B cell (primary cell): ENCODE measurements at regions not wholly inside any gene's neighbourhood (a gene's known extent, or its start where the extent isn't known, plus 50 kb on each side); places are given as distances from the start of the nearest gene placed in this dataset.

Experiments used
- ATAC-seq: fragments of 200-7000 bp; cut with Tn5 transposase; one replicate; pipeline ENCODE4 v1.10.0; 2021; ENCODE audit warnings: low read depth, mild to moderate bottlenecking, moderate number of reproducible peaks, moderate library complexity
- CTCF ChIA-PET: fragments of 350-600 bp; sonication (Branson Sonifier 250); formaldehyde crosslinking; loops from one replicate; lab custom pipeline; 2021; ENCODE audit warnings: antibody characterized with exemption, inconsistent platforms; lab: Charles Lee
- POLR2A ChIA-PET: fragments of 350-600 bp; sonication (Branson Sonifier 250); formaldehyde crosslinking; loops from one replicate; lab custom pipeline; 2021; ENCODE audit warnings: antibody characterized with exemption; lab: Charles Lee
- DNase-seq: peaks from one replicate; pipeline ENCODE4 v3.0.0; 2013
- H2AFZ ChIP-seq: 2 replicates; pipeline ENCODE4 v1.6.1; 2012; ENCODE audit warnings: mild to moderate bottlenecking, low read depth, low read length; ENCODE audit not compliant: insufficient read depth, poor library complexity, severe bottlenecking
- H3K27ac ChIP-seq, 2 donors: 1 replicate in 1 of 2; 2 replicates in 1 of 2; pipeline ENCODE4 v1.5.1; 2012 to 2013; ENCODE audit warnings: low read length in 2 of 2, mild to moderate bottlenecking in 2 of 2, moderate library complexity in 1 of 2
- H3K27me3 ChIP-seq, 4 experiments: fragments of 200-600 bp in 1 of 4; sonication (generic) in 1 of 4; replicated peaks in 1 of 4; 1 replicate in 2 of 4; 2 replicates in 2 of 4; pipeline versions ENCODE4 v1.6.1 to v1.7.0; 2013 to 2016; ENCODE audit warnings: low read length in 3 of 4, mild to moderate bottlenecking in 2 of 4, mixed read lengths in 1 of 4, moderate library complexity in 1 of 4; ENCODE audit not compliant: insufficient read depth in 4 of 4, control insufficient read depth in 3 of 4; ENCODE audit errors: control extremely low read depth in 1 of 4
- H3K36me3 ChIP-seq, 2 experiments: replicated peaks in 1 of 2; 1 replicate in 1 of 2; 2 replicates in 1 of 2; pipeline versions ENCODE4 v1.6.1 to v1.7.1; 2013; ENCODE audit warnings: low read length in 1 of 2; ENCODE audit not compliant: insufficient read depth in 2 of 2, control insufficient read depth in 1 of 2; ENCODE audit errors: control extremely low read depth in 1 of 2, extremely low read depth in 1 of 2
- H3K4me1 ChIP-seq, 2 donors: fragments of 200-600 bp in 1 of 2; sonication (generic) in 1 of 2; 1 replicate in 1 of 2; 2 replicates in 1 of 2; pipeline versions ENCODE4 v1.5.1 to v1.6.1; 2013 to 2017; ENCODE audit warnings: low read length in 2 of 2; ENCODE audit not compliant: control insufficient read depth in 2 of 2, insufficient read depth in 2 of 2
- H3K4me2 ChIP-seq: replicated peaks from 2 replicates; pipeline ENCODE3; 2012; ENCODE audit warnings: mild to moderate bottlenecking, low read depth, low read length; ENCODE audit not compliant: poor library complexity, severe bottlenecking
- H3K4me3 ChIP-seq, 5 experiments: fragments of 200-600 bp in 1 of 5; sonication (generic) in 1 of 5; 1 replicate in 3 of 5; 2 replicates in 2 of 5; pipeline versions ENCODE4 v1.5.1 to v1.7.0; 2011 to 2016; ENCODE audit warnings: low read length in 4 of 5, mild to moderate bottlenecking in 4 of 5, low read depth in 2 of 5, control low read depth in 1 of 5, moderate library complexity in 1 of 5; ENCODE audit not compliant: insufficient read depth in 1 of 5; ENCODE audit errors: control extremely low read depth in 1 of 5, extremely low read depth in 1 of 5
- H3K79me2 ChIP-seq: fragments of 200-600 bp; sonication (generic); one replicate; pipeline ENCODE4 v1.6.0; 2016; ENCODE audit warnings: low read length; ENCODE audit not compliant: control insufficient read depth, insufficient read depth
- H3K9ac ChIP-seq: fragments of 200-600 bp; sonication (generic); 2 replicates; pipeline ENCODE4 v1.6.1; 2017; ENCODE audit warnings: mild to moderate bottlenecking, low read length, moderate library complexity
- H3K9me3 ChIP-seq, 3 donors: one replicate each; pipeline versions ENCODE4 v1.6.1 to v1.7.1; 2013; ENCODE audit warnings: low read length in 2 of 3; ENCODE audit not compliant: control insufficient read depth in 2 of 3, insufficient read depth in 1 of 3; ENCODE audit errors: control extremely low read depth in 1 of 3
- H4K20me1 ChIP-seq: 2 replicates; pipeline ENCODE4 v1.6.0; 2012; ENCODE audit warnings: mild to moderate bottlenecking, low read length; ENCODE audit not compliant: insufficient read depth, control insufficient read depth, poor library complexity, severe bottlenecking
- H3K27ac Mint-ChIP-seq: one replicate; pipeline ENCODE4 v1.8.0; 2021; ENCODE audit warnings: mixed read lengths
- H3K27me3 Mint-ChIP-seq: one replicate; pipeline ENCODE4 v1.8.0; 2021; ENCODE audit warnings: mixed read lengths
- H3K4me1 Mint-ChIP-seq: one replicate; pipeline ENCODE4 v1.8.0; 2021; ENCODE audit warnings: mixed read lengths
- H3K4me3 Mint-ChIP-seq: one replicate; pipeline ENCODE4 v1.8.0; 2021; ENCODE audit warnings: mixed read lengths
- H3K9me3 Mint-ChIP-seq: one replicate; pipeline ENCODE4 v1.8.0; 2022; ENCODE audit warnings: mixed read lengths; ENCODE audit not compliant: insufficient read depth
- CTCF ChIP-seq: fragments of 200-600 bp; IDR thresholded peaks from one replicate; pipeline ENCODE4 v1.8.0; 2022; ENCODE audit warnings: antibody characterized with exemption, mild to moderate bottlenecking
- EZH2 ChIP-seq: IDR thresholded peaks from 2 replicates; pipeline ENCODE4 v1.6.1; 2012; ENCODE audit warnings: borderline replicate concordance, low read depth, mild to moderate bottlenecking, moderate library complexity, low read length; ENCODE audit not compliant: insufficient read depth, poor library complexity, severe bottlenecking
- WGBS: methylation state at CpG from one replicate; pipeline ENCODE4 v1.1.5; 2013; ENCODE audit warnings: missing lambda C conversion rate; ENCODE audit not compliant: insufficient coverage; 5-methylcytosine and 5-hydroxymethylcytosine counted together
- intact Hi-C: fragments of 100-400 bp; cut with micrococcal nuclease; formaldehyde crosslinking; loops from one replicate; pipeline ENCODE4 v1.10.0; 2022

DNA sequence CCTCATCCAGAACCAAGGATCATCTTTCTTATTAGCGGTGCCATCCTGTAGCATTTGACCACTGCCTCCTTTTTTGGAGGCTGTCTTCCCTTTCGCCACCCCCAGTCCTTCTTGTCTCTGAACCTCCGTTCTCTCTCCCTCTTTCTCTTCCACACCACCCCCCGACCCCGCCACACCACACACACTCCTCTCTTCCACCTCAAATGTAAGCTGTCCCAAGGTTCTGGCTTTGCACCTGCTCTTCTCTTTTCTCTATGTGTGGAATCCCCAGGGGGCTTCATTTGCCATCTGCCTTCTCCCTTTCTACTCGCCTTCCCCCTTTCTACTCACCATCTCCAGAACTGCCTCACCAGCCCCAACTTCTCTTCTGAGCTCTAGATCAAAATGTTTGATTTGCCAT is 111.3 kb upstream of the CDYL start:
- CTCF ChIA-PET: no interaction called here
- H3K27me3 ChIP-seq: no peaks in the 10 kb centered on the region
- Mint-ChIP-seq H3K4me1 (no peaks in the 10 kb centered on the region), H3K4me3 (no peak overlapping the region), H3K9me3 (no peaks in the 10 kb centered on the region), H3K27ac (no peak overlapping the region), H3K27me3 (peaks cover 16% of the 10 kb centered on the region)
- no peaks in the 10 kb centered on the region for H3K79me2 ChIP-seq
- DNase-seq: no peak
- POLR2A ChIA-PET: no interaction called here
- no peak overlapping the region for H3K4me2 ChIP-seq
- TF ChIP-seq CTCF: no peak
- TF ChIP-seq EZH2: no peak
- no peaks in the 10 kb centered on the region for H3K9me3 ChIP-seq
- no peak overlapping the region for H3K4me3 ChIP-seq
- intact Hi-C loops: no loop called here
- WGBS: 86% methylated on average over 6 of the region's 6 CpGs
- no peaks in the 10 kb centered on the region for H3K36me3 ChIP-seq
- H3K27ac ChIP-seq: no peak overlapping the region
- H3K4me1 ChIP-seq: no peaks in the 10 kb centered on the region
- no peak overlapping the region for H3K9ac ChIP-seq
- no peak for ATAC-seq
- no peak overlapping the region for H2AFZ ChIP-seq
- H4K20me1 ChIP-seq: no peaks in the 10 kb centered on the region

DNA sequence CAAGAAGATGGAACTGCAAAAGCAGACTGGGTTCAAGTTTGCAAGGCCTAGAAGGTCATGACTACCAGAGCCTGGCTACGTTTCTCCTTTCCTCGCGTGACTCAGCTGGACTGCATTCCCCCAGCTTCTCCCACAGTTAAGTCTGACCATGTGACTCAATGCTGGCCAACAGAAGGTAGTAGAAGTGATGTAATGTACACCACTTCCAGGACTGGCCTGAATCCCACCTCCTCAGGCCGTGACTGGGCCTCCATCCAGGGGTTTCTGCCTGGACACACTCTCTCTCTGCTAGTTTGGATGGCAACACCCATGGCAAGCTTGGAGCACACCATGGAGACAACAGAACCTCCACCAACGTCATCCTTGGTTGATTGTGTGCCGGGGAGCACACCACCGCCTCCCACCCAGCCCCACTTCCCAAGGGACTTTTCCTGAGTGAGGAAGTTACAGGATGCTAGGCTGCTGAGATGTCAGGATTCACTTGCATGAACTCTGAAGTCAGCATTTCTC is 112.0 kb upstream of the CDYL start:
- Mint-ChIP-seq H3K4me1 (no peaks in the 10 kb centered on the region), H3K27me3 (peaks cover 16% of the 10 kb centered on the region), H3K27ac (no peak overlapping the region), H3K4me3 (no peak overlapping the region), H3K9me3 (no peaks in the 10 kb centered on the region)
- ATAC-seq (no peak), DNase-seq (no peak)
- Histone ChIP-seq H3K4me3 (no peak overlapping the region), H3K4me1 (no peaks in the 10 kb centered on the region), H3K27ac (no peak overlapping the region), H3K9me3 (no peaks in the 10 kb centered on the region), H2AFZ (no peak overlapping the region), H3K9ac (no peak overlapping the region), H4K20me1 (no peaks in the 10 kb centered on the region), H3K4me2 (no peak overlapping the region), H3K27me3 (no peaks in the 10 kb centered on the region), H3K36me3 (no peaks in the 10 kb centered on the region), H3K79me2 (no peaks in the 10 kb centered on the region)
- 90% methylated on average over 2 of the region's 7 CpGs for WGBS
- TF ChIP-seq CTCF: no peak
- no peak for TF ChIP-seq EZH2
- ChIA-PET CTCF (no interaction called here), POLR2A (no interaction called here)
- intact Hi-C loops: no loop called here
